Anterior cingulate cortex (tissue), 58 donors: ENCODE measurements at regions not wholly inside any gene's neighbourhood (a gene's known extent, or its start where the extent isn't known, plus 50 kb on each side); places are given as distances from the start of the nearest gene placed in this dataset.
"Not testable (repeated sequence)": the region's sequence is repeated elsewhere in the genome, so short reads cannot be mapped to it uniquely, and the experiment has no call there.

Source experiments
- DNase-seq, 58 donors: peaks; one replicate each; lab custom pipeline; 2025; lab: John Stamatoyannopoulos, UW

DNA sequence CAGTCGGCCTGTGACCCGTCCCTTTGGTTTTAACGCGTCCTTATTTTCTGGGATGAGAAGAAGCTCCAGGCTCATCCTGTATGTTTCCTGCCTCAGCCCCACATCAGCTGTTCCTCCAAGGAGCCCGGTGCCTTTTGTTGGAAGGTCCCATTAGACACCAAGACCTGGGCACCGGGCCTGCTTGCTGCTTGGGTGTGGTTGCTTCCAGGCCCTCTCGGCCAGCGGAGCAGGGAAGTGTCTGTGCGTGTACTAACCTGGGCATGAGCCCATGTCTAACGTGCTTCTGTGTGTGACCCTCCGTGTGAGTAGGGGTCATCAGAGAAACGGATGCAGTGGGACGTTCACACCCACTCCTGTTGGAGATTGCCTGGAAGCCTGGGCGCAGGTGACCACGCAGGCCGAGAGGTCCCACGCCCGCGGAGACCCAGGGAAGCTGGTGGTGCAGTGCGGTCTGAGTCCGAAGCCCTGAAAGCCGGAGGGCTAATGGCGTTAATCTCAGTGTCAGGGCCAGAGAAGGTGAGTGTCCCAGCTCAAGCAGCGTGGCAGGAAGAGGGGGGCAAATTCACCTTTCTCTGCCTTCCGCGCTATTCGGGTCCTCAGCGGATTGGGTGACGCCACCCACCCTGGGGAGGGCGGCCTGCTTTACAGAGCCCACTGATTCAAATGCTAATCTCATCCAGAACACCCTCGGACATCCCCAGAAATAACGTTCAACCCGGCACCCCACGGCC, 131.3 kb downstream of the KIF26A start:
- not testable (repeated sequence) for DNase-seq

DNA sequence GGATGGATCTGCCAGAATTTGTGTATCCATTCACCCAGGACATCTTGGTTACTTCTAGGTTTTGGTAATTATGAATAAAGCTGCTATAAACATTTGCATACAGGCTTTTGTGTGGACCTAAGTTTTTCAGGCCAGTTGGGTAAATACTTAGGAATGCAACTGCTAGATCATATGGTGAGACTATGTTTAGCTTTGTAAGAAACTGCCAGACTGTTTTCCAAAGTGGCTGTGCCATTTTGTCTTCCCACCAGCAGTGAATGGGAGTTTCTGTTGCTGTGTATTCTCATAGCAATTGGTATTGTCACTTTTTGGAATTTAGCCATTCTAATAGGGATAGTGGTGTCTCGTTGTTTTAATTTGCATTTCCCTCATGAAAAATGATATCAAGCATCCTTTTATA, 133.0 kb downstream of the KIF26A start:
- no peak for DNase-seq

DNA sequence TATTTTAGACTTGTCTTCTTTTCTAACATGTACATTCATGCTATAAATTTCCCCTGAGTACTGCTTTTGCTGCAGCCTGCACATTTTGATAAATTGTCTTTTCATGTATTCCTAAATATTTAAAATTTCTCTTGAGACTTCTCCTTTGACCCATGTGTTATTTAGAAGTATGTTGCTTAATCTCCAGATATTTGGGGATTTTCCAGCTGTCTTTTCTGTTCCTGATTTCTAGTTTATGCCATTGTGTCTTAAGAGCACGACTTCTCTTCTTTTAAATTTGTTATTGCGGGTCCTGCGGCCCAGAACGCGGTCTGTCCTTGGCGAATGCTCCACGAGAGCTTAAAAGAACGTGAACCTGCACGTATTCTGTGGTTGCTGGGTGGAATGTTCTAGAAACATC, 136.4 kb downstream of the KIF26A start:
- no peak for DNase-seq

DNA sequence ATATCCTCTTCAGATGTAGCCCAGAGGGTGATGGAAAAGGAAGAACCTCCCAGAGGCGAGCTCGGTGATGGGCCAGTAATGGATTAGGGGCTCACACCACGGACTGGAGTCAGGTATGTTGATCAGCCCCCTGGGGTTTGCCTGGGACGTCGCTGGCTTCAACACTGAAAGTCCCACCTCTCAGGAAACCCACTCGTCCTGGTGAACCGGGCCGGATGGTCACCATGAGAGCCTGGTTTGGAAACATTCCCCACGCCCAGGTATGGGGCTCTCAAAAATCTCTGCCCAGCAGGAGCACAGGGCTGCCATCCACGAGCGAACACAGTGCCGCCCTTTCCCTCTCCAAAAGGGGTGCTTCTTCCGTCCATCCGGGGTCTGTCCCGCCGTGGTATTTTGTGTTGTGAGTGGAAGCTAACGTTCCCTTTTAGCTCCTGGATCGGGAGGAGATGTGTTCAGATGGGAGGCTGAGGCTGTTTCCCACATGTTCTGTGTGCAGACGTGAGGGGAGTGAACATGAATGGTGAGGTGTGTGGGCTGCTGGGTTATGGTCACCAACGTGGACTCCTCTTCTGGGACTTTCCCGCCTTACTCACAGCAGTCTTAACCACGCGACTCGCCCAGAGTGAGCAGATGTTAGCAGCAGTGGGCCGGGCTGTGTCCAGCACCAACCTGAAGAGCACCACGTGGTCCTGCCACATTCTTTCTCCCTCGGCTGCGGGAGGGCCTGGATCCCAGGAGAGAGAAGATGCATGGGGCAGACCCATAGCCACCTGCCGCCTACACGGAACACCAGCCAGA, 139.2 kb downstream of the KIF26A start:
- DNase-seq = no peak

DNA sequence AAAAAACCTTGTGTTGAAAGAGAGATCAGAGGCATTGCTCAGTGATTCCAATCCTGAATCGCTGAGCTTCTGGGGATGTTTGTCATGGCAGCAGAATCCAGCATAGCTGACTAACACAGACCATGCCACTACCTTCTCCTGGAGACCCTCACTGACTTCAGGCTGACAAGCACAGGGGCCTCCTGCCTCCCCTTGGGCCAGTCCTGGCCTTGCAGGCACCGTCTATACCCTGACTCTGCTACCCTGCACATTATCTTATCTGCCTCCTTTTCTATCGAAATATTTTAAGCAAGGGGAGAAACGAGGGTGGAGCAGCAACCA, 139.8 kb downstream of the KIF26A start:
- DNase-seq = no peak

DNA sequence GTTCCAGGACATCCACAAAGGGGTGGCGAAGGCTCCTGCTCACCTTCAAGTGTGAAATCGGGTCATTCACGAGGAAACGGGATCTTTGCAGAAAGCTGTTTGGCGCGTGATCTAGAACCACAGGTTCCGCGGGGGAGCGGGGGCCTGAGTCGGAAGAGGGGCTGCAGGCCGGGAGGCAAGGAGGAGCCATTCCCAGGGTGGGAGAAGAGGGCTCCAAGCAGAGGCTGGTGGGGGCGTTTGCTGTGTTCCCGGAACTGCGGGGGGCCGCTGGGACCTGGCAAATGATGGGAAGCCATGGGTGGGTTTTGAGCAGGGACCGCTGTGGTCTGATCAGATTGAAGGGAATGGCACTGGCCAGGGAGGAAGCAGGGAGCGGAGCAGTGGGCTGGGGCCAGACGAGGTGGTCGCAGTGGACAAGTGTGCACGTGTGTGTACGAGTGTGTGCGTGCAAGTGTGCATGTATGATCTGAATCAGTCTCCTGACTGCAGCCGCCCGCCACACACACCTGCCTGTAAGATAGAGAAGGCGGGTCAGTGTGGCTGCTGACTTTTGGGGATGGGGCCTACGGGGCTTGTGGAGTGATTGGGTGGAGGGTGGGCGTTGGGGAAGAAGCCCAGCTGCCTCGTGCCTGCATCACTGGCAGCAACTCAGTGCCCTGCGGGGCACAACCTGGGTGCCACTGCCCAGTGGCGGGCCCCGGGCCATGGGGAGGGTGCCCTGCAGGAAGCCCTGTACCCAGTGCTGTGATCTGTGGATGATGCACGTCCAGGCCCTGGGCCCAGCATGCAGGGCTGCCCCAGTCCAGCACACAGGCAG, 141.9 kb downstream of the KIF26A start:
- no peak for DNase-seq

DNA sequence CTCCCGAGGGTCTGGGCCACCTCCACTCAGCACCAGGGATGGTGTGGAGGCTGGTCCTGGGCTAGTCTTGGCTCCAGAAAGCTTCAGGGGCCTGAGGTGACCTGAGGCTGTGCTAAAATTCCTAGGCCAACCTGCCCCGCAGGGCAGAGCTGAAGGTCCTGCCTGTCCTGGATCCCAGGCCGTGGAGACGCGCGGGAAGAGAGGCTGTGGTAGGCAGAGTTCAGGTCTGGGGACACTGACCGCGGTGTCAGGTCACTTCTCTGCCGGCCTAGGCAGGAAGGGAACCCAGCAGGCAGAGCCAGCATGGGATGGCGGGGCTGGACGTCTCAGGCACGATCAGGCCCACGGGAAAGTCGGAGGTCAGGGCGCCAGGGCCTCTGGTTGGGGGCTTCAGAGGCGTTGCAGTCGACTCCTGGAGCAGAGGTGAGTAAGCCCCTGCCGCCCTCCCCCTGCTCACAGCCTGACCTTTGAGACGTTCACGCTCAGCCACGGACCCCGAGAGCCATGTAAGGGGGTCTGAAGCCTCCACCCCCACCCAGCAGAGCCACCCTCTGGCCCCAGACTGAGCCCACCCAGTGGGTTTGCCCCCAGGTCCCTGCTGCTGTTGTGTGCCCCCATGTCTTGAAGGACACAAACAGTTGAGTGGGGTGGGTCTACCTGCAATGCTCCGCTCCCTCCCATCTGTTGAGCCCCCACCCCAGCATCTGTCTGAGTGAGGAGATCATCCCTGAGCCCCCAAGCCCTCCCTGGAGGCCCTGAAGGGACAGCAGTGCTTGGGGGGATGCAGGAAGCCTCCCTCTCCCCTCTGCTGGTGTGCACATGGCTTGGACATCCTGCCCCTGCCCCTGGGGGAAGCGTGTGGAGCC, 142.7 kb downstream of the KIF26A start:
- DNase-seq = no peak

DNA sequence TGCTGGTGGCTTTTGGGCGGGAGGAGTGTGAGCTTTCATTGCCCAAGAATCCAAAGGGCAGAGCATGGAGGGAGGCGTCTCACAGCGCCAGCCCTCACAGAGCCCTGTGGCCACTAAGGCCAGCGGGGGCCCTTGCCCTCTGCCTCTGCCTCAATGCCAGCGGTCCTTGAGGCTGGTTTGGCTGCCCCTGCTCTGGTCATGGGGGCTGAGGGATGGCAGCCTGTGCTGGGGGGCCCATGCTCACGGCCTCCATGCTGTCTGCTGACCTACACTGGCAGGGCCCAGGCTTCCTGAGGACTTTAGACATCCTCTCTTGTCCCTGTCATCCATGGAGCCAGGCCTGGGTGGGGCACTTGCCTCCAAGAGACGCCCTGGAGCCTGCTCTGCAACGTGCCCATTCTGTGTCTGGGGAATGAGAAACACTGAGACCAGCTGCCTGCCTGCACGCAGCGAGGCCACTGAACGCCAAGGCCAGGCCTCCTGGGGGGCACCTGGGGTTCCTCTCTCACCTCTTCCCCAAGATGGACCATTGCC, 143.4 kb downstream of the KIF26A start:
- DNase-seq = no peak

DNA sequence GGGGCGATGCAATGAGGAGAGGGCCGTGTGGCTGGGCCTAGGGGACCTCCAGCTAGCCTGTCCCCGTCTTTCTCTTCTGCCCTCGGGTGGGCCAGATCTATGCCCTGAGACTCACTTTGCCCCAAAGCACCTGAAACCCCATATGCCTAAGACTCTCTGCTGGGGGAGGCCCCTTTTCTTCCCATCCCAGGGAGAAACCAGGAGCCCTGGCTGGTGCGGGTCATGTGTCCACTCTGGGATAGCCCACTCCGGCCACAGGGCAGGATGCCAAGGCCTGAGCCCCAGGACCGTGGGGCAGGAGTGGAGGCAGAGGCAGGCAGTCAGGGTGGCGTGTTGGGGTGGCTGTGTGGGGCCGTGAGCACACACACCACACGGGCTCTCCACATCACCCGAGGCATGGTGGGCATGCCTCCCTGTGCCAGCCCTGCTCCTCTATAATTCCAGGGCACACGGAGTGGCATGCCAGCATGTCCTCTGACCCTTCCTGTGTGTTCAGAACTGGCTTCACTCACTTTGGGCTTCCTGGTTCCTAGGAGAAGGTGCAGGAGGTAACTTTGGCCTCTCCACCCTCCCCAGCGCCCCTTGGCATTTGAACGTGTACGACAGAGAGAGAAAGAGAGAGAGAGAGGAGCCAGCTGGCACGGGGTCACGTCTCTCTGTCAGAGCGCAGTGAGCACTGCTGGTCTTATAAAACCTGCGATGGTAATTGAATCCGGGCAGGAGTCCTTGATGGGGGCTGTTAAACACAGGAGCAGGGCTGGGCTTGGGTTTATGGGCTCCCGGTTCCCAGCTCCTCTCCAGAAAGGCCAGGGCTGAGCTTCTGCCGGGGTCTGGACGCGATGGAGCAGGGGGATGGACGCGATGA, 144.2 kb downstream of the KIF26A start:
- no peak for DNase-seq

DNA sequence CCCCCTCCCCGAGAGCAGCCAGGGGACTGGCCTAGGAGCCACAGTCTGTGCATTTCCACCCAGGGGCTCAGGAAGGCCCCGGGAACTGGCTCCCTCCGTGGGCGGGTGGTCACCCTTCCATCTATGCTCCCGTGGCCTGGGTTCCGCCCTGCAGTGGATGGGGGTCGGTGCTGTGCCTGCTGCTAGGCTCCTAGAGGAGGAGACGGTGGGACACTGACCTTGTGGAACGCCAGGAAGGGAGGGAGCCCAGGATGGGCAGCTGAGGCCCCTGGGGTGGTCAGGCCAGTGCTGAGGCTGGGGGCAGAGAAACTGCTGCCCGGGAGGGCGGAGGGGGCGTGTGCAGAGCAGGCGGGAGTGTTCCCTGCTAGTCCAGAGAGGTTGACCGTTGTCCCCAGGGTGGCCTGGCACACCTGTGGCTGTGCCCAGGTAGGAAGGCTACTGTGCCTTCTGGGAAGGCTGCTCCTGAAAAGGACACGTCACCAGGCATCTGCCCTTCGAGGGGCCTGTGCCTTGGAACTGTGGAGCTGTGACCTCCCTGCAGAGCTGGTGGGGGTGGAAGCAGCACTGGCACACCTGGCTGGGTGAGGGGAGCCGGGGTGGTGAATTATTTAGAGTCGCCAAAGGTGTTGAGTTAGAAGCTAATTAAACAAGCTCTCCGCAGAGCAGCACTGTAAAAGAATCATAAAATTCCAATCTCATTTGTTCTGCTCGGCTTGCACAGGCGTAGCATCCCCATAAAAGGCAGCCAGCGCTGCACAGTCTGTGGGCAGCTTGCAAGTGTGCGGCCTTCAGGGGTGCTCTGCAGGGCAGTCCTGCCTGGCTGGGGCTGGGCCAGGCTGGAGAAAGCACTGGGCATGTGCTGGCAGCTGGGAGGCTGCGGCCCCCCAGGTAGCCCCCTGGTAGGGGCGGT, 145.1 kb downstream of the KIF26A start:
- no peak for DNase-seq

DNA sequence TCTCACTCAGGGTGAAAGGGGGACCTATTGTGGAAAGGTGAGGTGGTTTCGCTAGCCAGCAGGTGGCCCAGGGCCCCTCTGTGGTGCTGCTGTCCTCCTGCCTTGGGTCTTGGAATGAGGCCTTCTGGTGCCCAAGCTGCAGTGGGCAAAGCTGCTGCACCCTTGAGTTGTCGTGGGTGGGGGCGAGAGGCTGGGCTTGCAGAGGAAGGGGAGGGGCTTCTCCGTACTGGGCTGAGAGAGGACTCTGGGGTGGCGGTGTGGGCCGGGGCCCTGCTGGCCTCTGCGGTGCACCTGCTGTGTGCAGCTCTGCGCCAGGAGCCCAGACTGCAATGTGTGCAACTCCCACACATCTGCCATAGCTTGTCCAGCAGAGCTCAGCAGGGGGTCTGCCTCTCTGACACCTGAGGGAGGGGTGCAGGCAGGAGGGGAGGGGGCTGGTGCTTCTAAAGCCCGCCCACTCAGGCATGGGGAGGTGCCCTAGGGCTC, 145.8 kb downstream of the KIF26A start:
- no peak for DNase-seq

DNA sequence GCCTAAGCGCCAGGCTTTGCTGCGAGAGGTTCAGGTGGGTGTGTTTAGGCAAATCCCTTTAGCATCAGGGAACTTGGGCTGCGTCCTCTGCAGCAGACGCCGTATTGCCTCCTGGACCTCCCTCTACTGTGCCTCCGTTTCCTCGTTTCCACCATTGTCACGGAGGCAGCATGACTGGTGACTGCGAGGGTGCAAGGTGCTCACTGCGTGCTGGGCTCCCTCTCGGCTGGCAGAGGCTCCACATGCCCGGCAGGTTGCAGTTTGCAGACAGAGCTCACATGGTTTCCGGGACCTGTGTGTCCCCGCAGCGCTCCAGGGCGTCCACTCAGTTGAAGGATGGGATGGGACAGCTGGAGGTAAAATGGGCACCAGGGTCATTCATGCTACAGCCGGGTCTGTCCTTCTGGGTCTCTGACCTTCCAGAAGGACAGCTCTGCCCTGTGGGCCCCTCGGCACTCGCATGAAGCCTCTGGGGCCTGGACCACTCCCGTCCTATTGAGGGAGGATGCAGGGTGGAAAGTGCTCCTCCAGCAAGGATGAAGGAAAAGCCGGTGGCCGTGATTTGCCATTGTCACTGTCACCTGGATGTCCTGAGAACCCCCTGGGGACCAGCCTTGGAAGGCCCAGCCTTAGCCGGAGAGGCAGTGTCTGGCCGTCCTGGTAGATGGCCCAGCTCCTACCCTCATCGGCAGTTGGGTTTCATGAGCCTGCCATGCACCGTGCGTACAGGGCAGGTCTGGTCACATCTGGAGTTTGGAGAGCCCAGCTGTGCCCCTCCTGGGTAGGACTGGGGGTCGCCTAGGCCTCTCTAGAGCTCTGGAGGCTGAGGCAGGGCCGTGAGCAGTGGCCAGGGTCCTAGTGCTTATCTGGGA, 146.5 kb downstream of the KIF26A start:
- no peak for DNase-seq

DNA sequence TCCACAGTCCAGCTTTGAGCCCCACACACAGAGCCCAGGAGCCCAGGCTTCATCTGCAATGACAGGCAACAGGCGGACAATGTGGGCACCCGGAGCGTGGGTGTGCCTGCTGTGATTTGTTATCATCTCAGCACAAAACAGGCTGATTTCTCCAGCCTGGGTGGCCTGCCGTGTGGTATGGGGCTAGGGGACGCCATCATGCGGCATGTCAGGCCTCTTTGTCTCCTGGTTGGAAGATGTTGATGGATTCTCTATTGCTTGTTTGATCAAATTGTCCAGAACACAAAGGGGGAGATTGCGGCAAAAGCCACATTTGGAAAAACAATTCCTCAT, 147.1 kb downstream of the KIF26A start:
- DNase-seq = peak in 1 of 58 donors; percentile 13

DNA sequence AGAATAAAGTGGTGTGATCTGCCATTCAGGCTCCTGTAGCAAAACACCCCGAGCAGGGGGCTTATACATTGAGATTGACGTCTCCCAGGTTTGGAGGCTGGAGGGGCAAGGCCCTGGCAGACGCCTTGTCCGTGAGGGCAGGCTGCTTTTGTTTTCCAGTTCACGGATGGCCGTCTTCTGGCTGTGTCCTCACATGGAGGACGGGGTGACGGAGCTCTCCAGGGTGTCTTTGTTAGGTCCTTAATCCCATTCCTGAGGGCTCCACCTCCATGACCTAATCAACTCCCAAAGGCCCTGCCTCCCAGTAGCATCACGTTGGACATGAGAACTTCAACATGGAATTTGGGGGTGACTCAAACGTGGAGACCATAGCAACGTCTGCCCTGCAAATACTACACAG, 147.7 kb downstream of the KIF26A start:
- no peak for DNase-seq

DNA sequence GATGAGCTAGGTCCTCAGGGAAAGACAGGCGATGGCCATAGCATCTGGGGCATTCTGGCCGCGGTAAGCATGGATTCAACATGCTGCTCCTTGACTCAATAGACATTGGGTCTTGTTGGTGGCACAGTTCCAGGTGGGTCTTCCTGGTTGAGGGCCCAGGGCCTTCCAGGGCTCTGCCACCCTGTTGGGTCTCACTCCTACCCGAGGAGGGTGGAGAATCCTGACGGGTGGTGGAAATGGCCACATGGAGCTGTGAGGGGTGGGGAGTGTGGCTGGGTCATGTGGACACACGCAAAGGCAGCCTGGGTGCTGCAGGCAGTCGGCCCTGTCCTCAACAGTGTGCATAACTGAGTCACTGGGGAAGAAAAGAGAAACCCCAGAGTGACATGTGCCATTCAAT, 148.1 kb downstream of the KIF26A start:
- DNase-seq = no peak

DNA sequence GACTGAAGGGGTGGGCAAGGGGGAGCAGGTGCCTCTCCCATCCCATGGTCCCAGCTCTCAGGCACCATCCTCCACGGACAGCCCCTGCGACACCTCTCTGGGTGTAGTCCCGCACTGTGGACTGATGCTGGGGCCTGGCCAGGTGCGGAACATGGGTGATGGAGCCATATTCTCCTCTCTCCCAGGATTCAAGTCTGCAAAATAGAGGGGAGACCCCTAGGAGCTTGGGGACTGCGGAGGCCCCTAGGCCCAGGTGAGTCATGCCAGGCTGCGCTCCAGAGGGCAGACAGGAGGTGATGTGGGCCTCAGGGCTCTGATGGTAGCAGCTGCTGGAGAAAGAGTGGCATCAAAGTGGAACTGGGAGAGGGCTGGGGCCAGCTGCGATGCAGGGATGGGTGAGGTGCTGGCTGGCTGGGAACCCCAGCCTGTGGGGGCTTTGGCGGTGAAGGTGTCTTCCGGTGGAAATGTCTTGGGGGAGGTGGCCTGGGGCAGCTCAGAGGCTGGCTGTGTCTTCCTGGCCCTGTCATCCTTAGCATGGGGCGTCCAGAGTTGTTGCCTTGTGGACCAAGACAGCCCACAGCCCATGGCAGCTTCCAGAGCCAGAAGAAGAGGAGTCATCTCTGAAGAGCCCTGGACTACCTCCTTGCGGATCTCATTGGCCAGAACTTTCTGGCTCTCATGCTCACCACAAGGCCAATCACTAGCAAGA, 149.1 kb downstream of the KIF26A start:
- no peak for DNase-seq
